Heart right ventricle (tissue), 16 donors: ENCODE measurements at regions not wholly inside any gene's neighbourhood (a gene's known extent, or its start where the extent isn't known, plus 50 kb on each side); places are given as distances from the start of the nearest gene placed in this dataset.
"Not testable (repeated sequence)": the region's sequence is repeated elsewhere in the genome, so short reads cannot be mapped to it uniquely, and the experiment has no call there.

ENCODE experiments used
- ATAC-seq, 8 donors: fragments of 200-7000 bp; cut with Tn5 transposase; one replicate each; pipeline ENCODE4 v1.9.1; 2020; ENCODE audit warnings: mild to moderate bottlenecking in 8 of 8, moderate library complexity in 8 of 8, moderate number of reproducible peaks in 1 of 8
- DNase-seq, 2 donors: peaks; one replicate each; pipeline ENCODE4 v3.0.0-alpha.2; 2020
- H3K27ac ChIP-seq, 10 donors: fragments of 200-600 bp; sonication (generic) in 2 of 10; one replicate each; pipeline versions ENCODE4 v1.5.0 to v1.8.0; 2020 to 2022; ENCODE audit warnings: mild to moderate bottlenecking in 3 of 10
- H3K27me3 ChIP-seq, 7 donors: fragments of 200-600 bp; one replicate each; pipeline ENCODE4 v1.8.0; 2021 to 2022; ENCODE audit warnings: mild to moderate bottlenecking in 2 of 7
- H3K36me3 ChIP-seq, 9 donors: fragments of 200-600 bp; sonication (generic) in 1 of 9; one replicate each; pipeline versions ENCODE4 v1.5.0 to v1.8.0; 2020 to 2022; ENCODE audit warnings: mild to moderate bottlenecking in 2 of 9
- H3K4me1 ChIP-seq, 9 donors: fragments of 200-600 bp; sonication (generic) in 1 of 9; one replicate each; pipeline versions ENCODE4 v1.5.0 to v1.8.0; 2020 to 2022; ENCODE audit warnings: mild to moderate bottlenecking in 4 of 9
- H3K4me3 ChIP-seq, 10 donors: fragments of 200-600 bp; sonication (generic) in 2 of 10; one replicate each; pipeline versions ENCODE4 v1.5.0 to v1.8.0; 2020 to 2022; ENCODE audit warnings: mild to moderate bottlenecking in 7 of 10, moderate library complexity in 2 of 10
- H3K9me3 ChIP-seq, 11 donors: fragments of 200-600 bp in 10 of 11; sonication (generic) in 2 of 11; one replicate each; pipeline versions ENCODE4 v1.5.0 to v1.8.0; 2013 to 2022; ENCODE audit warnings: mild to moderate bottlenecking in 2 of 11, control low read depth in 1 of 11, moderate library complexity in 1 of 11
- CTCF ChIP-seq, 9 donors: fragments of 200-600 bp; sonication (generic) in 2 of 9; IDR thresholded peaks; one replicate each; pipeline versions ENCODE4 v1.5.0 to v1.8.0; 2021 to 2022; ENCODE audit warnings: antibody characterized with exemption in 9 of 9, mild to moderate bottlenecking in 5 of 9, moderate library complexity in 1 of 9
- WGBS, 2 donors: extraction: QIAGEN DNeasy Blood & Tissue Kit; methylation state at CpG; one replicate each; pipeline ENCODE4 v1.1.7; 2013; ENCODE audit warnings: inconsistent platforms in 1 of 2; 5-methylcytosine and 5-hydroxymethylcytosine counted together
- intact Hi-C, 10 donors: fragments of 100-400 bp; cut with DNase I; formaldehyde crosslinking; loops; one replicate each; pipeline versions ENCODE4 v1.11.1 to v1.14.2; 2022
- donor health status: Arrhythmogenic right ventricular cardiomyopathy.
- donor health status: ischemic (EF 13 %, LVEDD 7.1; RV severe dilation, severe dysfunction).
- donor health status: healthy with polysubstance abuse.
- donor health status: DM: no; HTN: yes; CAD: no.
- donor health status: DM: no; HTN: no; CAD: no.
- donor health status: ischemic (EF 25% LVEDD 6.9; RV normal size, moderate dysfunction).
- donor health status: ischemic (EF 25% LVEDD 5.7; RV mildly dilated, moderate dysfunction).
- donor health status: healthy.
- donor health status: DM: yes; HTN: yes; CAD: no.
- donor health status: Ischemic cardiomyopathy.
- donor health status: ischemic (EF 35%, LVEDD 5.7; RV mildly dilated, moderate dysfunction).
- donor health status: nonischemic (EF 11% LVEDD 7.7; RV severe dilation, severe dysfunction).
- donor health status: DM: yes; HTN: yes; CAD: no.
- donor health status: PGD.
- donor health status: ischemic (EF 29% LVEDD 5.4; RV normal size, mild dysfunction).
- donor health status: nonischemic (EF 23%, LVEDD 6.1; RV moderate dilation, normal function).

GRCh38 chr11:34770111-34770510 is 146.1 kb downstream of the APIP start:
- WGBS, 2 donors: 97 to 100% methylated on average over 1 of the region's 1 CpG
- Histone ChIP-seq H3K36me3 (no peaks in the 10 kb centered on the region), H3K4me1 (no peaks in the 10 kb centered on the region), H3K27me3 (peaks cover 0 to 12% (median 0%) of the 10 kb centered on the region in 7 donors), H3K4me3 (no peak overlapping the region), H3K27ac (no peak overlapping the region), H3K9me3 (peaks cover 0 to 11% (median 0%) of the 10 kb centered on the region in 11 donors)
- TF ChIP-seq CTCF (IDR thresholded peaks at IDR 0.05): no peak
- intact Hi-C loops: no loop called here
- ATAC-seq: no peak
- no peak for DNase-seq

- DNase-seq: no peak
- no peaks in the 10 kb centered on the region for H3K4me1 ChIP-seq
- ATAC-seq: no peak
- no peaks in the 10 kb centered on the region for H3K36me3 ChIP-seq
- H3K9me3 ChIP-seq: peaks cover 0 to 16% (median 4%) of the 10 kb centered on the region in 11 donors
- TF ChIP-seq CTCF (IDR thresholded peaks at IDR 0.05): no peak
- no peak overlapping the region for H3K27ac ChIP-seq
- 59 to 76% methylated on average over 2 of the region's 2 CpGs for WGBS, 2 donors
- peaks cover 0 to 12% (median 0%) of the 10 kb centered on the region in 7 donors for H3K27me3 ChIP-seq
- intact Hi-C loops: no loop called here
- H3K4me3 ChIP-seq: no peak overlapping the region
These were observed 147.0 kb downstream of the APIP start for GRCh38 chr11:34769224-34769623.

- not testable (repeated sequence) for ATAC-seq, H3K4me1 ChIP-seq
These were observed 141.7 kb downstream of the EHF start for GRCh38 chr11:34762625-34763024.

GRCh38 chr11:34758262-34758661 is 137.4 kb downstream of the EHF start:
- 40 to 49% methylated on average over 7 of the region's 7 CpGs for WGBS, 2 donors
- Histone ChIP-seq H3K9me3 (peaks cover 0 to 7% (median 0%) of the 10 kb centered on the region in 11 donors), H3K36me3 (no peaks in the 10 kb centered on the region), H3K4me1 (no peaks in the 10 kb centered on the region), H3K27ac (no peak overlapping the region), H3K4me3 (no peak overlapping the region), H3K27me3 (peaks cover 0 to 7% (median 0%) of the 10 kb centered on the region in 7 donors)
- no peak for TF ChIP-seq CTCF (IDR thresholded peaks at IDR 0.05)
- peak in 1 of 8 donors; percentile 27 for ATAC-seq
- DNase-seq: no peak
- intact Hi-C loops: no loop called here

More at GRCh38 chr11:34762625-34763024, 141.7 kb downstream of the EHF start:
- H3K36me3 ChIP-seq, H3K4me3 ChIP-seq, H3K27ac ChIP-seq, H3K27me3 ChIP-seq, DNase-seq, intact Hi-C loops: not testable (repeated sequence)
- no CpG with 5 or more reads among the region's 3 CpGs for WGBS, 2 donors
- peaks cover 0 to 17% (median 4%) of the 10 kb centered on the region in 11 donors for H3K9me3 ChIP-seq

GRCh38 chr11:34757026-34757451 is 136.1 kb downstream of the EHF start:
- 64 to 81% methylated on average over 1 of the region's 1 CpG for WGBS, 2 donors
- no peak for ATAC-seq
- H3K36me3 ChIP-seq: no peaks in the 10 kb centered on the region
- intact Hi-C loops: no loop called here
- DNase-seq: no peak
- TF ChIP-seq CTCF (IDR thresholded peaks at IDR 0.05): no peak
- H3K27me3 ChIP-seq: peaks cover 0 to 7% (median 0%) of the 10 kb centered on the region in 7 donors
- H3K4me1 ChIP-seq: no peaks in the 10 kb centered on the region
- H3K4me3 ChIP-seq: no peak overlapping the region
- H3K27ac ChIP-seq: no peak overlapping the region
- peaks cover 0 to 7% (median 0%) of the 10 kb centered on the region in 11 donors for H3K9me3 ChIP-seq
